Heart right ventricle (tissue), 16 donors: ENCODE measurements at regions not wholly inside any gene's neighbourhood (a gene's known extent, or its start where the extent isn't known, plus 50 kb on each side); places are given as distances from the start of the nearest gene placed in this dataset.

ENCODE experiments used
- ATAC-seq, 8 donors: fragments of 200-7000 bp; cut with Tn5 transposase; one replicate each; pipeline ENCODE4 v1.9.1; 2020; ENCODE audit warnings: mild to moderate bottlenecking in 8 of 8, moderate library complexity in 8 of 8, moderate number of reproducible peaks in 1 of 8
- DNase-seq, 2 donors: peaks; one replicate each; pipeline ENCODE4 v3.0.0-alpha.2; 2020
- H3K27ac ChIP-seq, 10 donors: fragments of 200-600 bp; sonication (generic) in 2 of 10; one replicate each; pipeline versions ENCODE4 v1.5.0 to v1.8.0; 2020 to 2022; ENCODE audit warnings: mild to moderate bottlenecking in 3 of 10
- H3K27me3 ChIP-seq, 7 donors: fragments of 200-600 bp; one replicate each; pipeline ENCODE4 v1.8.0; 2021 to 2022; ENCODE audit warnings: mild to moderate bottlenecking in 2 of 7
- H3K36me3 ChIP-seq, 9 donors: fragments of 200-600 bp; sonication (generic) in 1 of 9; one replicate each; pipeline versions ENCODE4 v1.5.0 to v1.8.0; 2020 to 2022; ENCODE audit warnings: mild to moderate bottlenecking in 2 of 9
- H3K4me1 ChIP-seq, 9 donors: fragments of 200-600 bp; sonication (generic) in 1 of 9; one replicate each; pipeline versions ENCODE4 v1.5.0 to v1.8.0; 2020 to 2022; ENCODE audit warnings: mild to moderate bottlenecking in 4 of 9
- H3K4me3 ChIP-seq, 10 donors: fragments of 200-600 bp; sonication (generic) in 2 of 10; one replicate each; pipeline versions ENCODE4 v1.5.0 to v1.8.0; 2020 to 2022; ENCODE audit warnings: mild to moderate bottlenecking in 7 of 10, moderate library complexity in 2 of 10
- H3K9me3 ChIP-seq, 11 donors: fragments of 200-600 bp in 10 of 11; sonication (generic) in 2 of 11; one replicate each; pipeline versions ENCODE4 v1.5.0 to v1.8.0; 2013 to 2022; ENCODE audit warnings: mild to moderate bottlenecking in 2 of 11, control low read depth in 1 of 11, moderate library complexity in 1 of 11
- CTCF ChIP-seq, 9 donors: fragments of 200-600 bp; sonication (generic) in 2 of 9; IDR thresholded peaks; one replicate each; pipeline versions ENCODE4 v1.5.0 to v1.8.0; 2021 to 2022; ENCODE audit warnings: antibody characterized with exemption in 9 of 9, mild to moderate bottlenecking in 5 of 9, moderate library complexity in 1 of 9
- WGBS, 2 donors: extraction: QIAGEN DNeasy Blood & Tissue Kit; methylation state at CpG; one replicate each; pipeline ENCODE4 v1.1.7; 2013; ENCODE audit warnings: inconsistent platforms in 1 of 2; 5-methylcytosine and 5-hydroxymethylcytosine counted together
- intact Hi-C, 10 donors: fragments of 100-400 bp; cut with DNase I; formaldehyde crosslinking; loops; one replicate each; pipeline versions ENCODE4 v1.11.1 to v1.14.2; 2022
- donor health status: Arrhythmogenic right ventricular cardiomyopathy.
- donor health status: ischemic (EF 13 %, LVEDD 7.1; RV severe dilation, severe dysfunction).
- donor health status: healthy with polysubstance abuse.
- donor health status: DM: no; HTN: yes; CAD: no.
- donor health status: DM: no; HTN: no; CAD: no.
- donor health status: ischemic (EF 25% LVEDD 6.9; RV normal size, moderate dysfunction).
- donor health status: ischemic (EF 25% LVEDD 5.7; RV mildly dilated, moderate dysfunction).
- donor health status: healthy.
- donor health status: DM: yes; HTN: yes; CAD: no.
- donor health status: Ischemic cardiomyopathy.
- donor health status: ischemic (EF 35%, LVEDD 5.7; RV mildly dilated, moderate dysfunction).
- donor health status: nonischemic (EF 11% LVEDD 7.7; RV severe dilation, severe dysfunction).
- donor health status: DM: yes; HTN: yes; CAD: no.
- donor health status: PGD.
- donor health status: ischemic (EF 29% LVEDD 5.4; RV normal size, mild dysfunction).
- donor health status: nonischemic (EF 23%, LVEDD 6.1; RV moderate dilation, normal function).

GRCh38 chr12:41935911-41936310, 208.8 kb downstream of the GXYLT1 start:
- ATAC-seq (no peak), DNase-seq (no peak)
- H3K4me3 ChIP-seq: no peak overlapping the region
- peaks cover 0 to 20% (median 0%) of the 10 kb centered on the region in 9 donors for H3K4me1 ChIP-seq
- intact Hi-C loops: loop anchor here in 1 of 10 donors (10.0 kb wide), 1 partner anchor 89 kb away; no protein-coding TSS in a partner anchor
- no peaks in the 10 kb centered on the region for H3K9me3 ChIP-seq
- no peak for TF ChIP-seq CTCF (IDR thresholded peaks at IDR 0.05)
- H3K27me3 ChIP-seq: no peaks in the 10 kb centered on the region
- 78 to 79% methylated on average over 3 of the region's 3 CpGs for WGBS, 2 donors
- H3K36me3 ChIP-seq: no peaks in the 10 kb centered on the region
- no peak overlapping the region for H3K27ac ChIP-seq

GRCh38 chr12:41932470-41932991, 212.1 kb downstream of the GXYLT1 start:
- peak; percentile 71 to 84 for DNase-seq
- TF ChIP-seq CTCF (IDR thresholded peaks at IDR 0.05): peak in 3 of 9 donors; percentile 18 to 31 (median 25)

GRCh38 chr12:41930866-41931437, 213.7 kb downstream of the GXYLT1 start:
- TF ChIP-seq CTCF (IDR thresholded peaks at IDR 0.05): no peak
- peak overlapping the region in 7 of 10 donors; percentile 7 to 76 (median 61) for H3K27ac ChIP-seq
- no peak for ATAC-seq
- no peaks in the 10 kb centered on the region for H3K27me3 ChIP-seq
- 40 to 54% methylated on average over 7 of the region's 7 CpGs for WGBS, 2 donors
- no peaks in the 10 kb centered on the region for H3K36me3 ChIP-seq
- H3K4me1 ChIP-seq: peaks cover 0 to 28% (median 0%) of the 10 kb centered on the region in 9 donors
- intact Hi-C loops: loop anchor here in 3 of 10 donors (5.0 to 10.0 kb wide), 2 partner anchors 91 to 94 kb away; no protein-coding TSS in a partner anchor
- peak overlapping the region in 9 of 10 donors; percentile 5 to 64 (median 59) for H3K4me3 ChIP-seq
- no peaks in the 10 kb centered on the region for H3K9me3 ChIP-seq
- no peak for DNase-seq

More at GRCh38 chr12:41932470-41932991, 212.1 kb downstream of the GXYLT1 start:
- Histone ChIP-seq H3K4me1 (peaks cover 0 to 28% (median 0%) of the 10 kb centered on the region in 9 donors), H3K4me3 (peak overlapping the region; percentile 8 to 64 (median 60)), H3K36me3 (no peaks in the 10 kb centered on the region), H3K27ac (peak overlapping the region in 8 of 10 donors; percentile 50 to 76 (median 70)), H3K27me3 (no peaks in the 10 kb centered on the region), H3K9me3 (no peaks in the 10 kb centered on the region)
- peak; percentile 89 to 97 (median 96) for ATAC-seq
- intact Hi-C loops: loop anchor here in 3 of 10 donors (5.0 to 10.0 kb wide), 2 partner anchors 90 to 92 kb away; no protein-coding TSS in a partner anchor
- 0% methylated on average over 35 of the region's 35 CpGs for WGBS, 2 donors

GRCh38 chr12:41924111-41924510, 220.6 kb downstream of the GXYLT1 start:
- Histone ChIP-seq H3K27ac (no peak overlapping the region), H3K36me3 (no peaks in the 10 kb centered on the region), H3K4me1 (peaks cover 0 to 4% (median 0%) of the 10 kb centered on the region in 9 donors), H3K9me3 (peaks cover 0 to 6% (median 0%) of the 10 kb centered on the region in 11 donors), H3K4me3 (no peak overlapping the region), H3K27me3 (no peaks in the 10 kb centered on the region)
- intact Hi-C loops: no loop called here
- no peak for DNase-seq
- 91 to 99% methylated on average over 2 of the region's 2 CpGs for WGBS, 2 donors
- TF ChIP-seq CTCF (IDR thresholded peaks at IDR 0.05): no peak
- ATAC-seq: no peak
